Neural cell (in vitro differentiated cells): ENCODE measurements at regions not wholly inside any gene's neighbourhood (a gene's known extent, or its start where the extent isn't known, plus 50 kb on each side); places are given as distances from the start of the nearest gene placed in this dataset.

ENCODE experiments used
- EP300 ChIP-seq: fragments of 450-650 bp; conservative IDR thresholded peaks from 2 replicates; pipeline ENCODE4 v1.6.1; 2014; ENCODE audit warnings: antibody characterized with exemption, mild to moderate bottlenecking, moderate library complexity; ENCODE audit not compliant: poor library complexity, severe bottlenecking
- EZH2 ChIP-seq: fragments of 200-600, 300-800 bp; shearing (Covaris generic), sonication (generic); IDR thresholded peaks from 2 replicates; pipeline ENCODE4 v1.6.1; 2014; ENCODE audit warnings: antibody characterized with exemption, low read length, borderline replicate concordance, mild to moderate bottlenecking; ENCODE audit not compliant: insufficient read depth, poor library complexity, severe bottlenecking
- POLR2AphosphoS5 ChIP-seq: IDR thresholded peaks from 2 replicates; pipeline ENCODE4 v1.6.1; 2012
- TAF1 ChIP-seq: IDR thresholded peaks from 2 replicates; pipeline ENCODE4 v1.6.1; 2012; ENCODE audit warnings: low read depth
- TF ChIP-seq, protein P1 (sequence below): fragments of 450-650 bp; IDR thresholded peaks from 2 replicates; pipeline ENCODE4 v1.5.1; 2014; ENCODE audit warnings: antibody characterized with exemption, mild to moderate bottlenecking, moderate library complexity; ENCODE audit not compliant: poor library complexity, severe bottlenecking

DNA sequence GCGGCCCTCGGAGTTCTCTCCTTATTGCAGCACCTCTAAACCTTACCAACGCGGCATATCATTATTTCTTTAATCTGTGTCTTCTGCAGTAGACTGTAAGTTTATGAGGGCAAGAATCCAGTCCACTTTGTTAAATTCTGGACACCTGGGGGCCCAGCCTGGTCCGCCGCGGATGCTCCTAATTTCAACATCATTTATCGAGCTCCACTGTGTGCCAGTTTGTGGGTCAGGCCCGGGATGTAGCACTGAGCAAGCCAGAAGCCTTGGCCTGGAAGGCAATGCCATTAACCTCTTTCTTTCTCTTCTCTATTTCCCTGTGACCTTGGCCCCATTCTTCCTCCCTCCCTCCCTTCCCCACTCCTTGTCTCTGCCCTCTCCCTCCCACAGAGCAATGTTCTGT is 70.6 kb upstream of the CACNA1E start:
- TF ChIP-seq, protein P1, sequence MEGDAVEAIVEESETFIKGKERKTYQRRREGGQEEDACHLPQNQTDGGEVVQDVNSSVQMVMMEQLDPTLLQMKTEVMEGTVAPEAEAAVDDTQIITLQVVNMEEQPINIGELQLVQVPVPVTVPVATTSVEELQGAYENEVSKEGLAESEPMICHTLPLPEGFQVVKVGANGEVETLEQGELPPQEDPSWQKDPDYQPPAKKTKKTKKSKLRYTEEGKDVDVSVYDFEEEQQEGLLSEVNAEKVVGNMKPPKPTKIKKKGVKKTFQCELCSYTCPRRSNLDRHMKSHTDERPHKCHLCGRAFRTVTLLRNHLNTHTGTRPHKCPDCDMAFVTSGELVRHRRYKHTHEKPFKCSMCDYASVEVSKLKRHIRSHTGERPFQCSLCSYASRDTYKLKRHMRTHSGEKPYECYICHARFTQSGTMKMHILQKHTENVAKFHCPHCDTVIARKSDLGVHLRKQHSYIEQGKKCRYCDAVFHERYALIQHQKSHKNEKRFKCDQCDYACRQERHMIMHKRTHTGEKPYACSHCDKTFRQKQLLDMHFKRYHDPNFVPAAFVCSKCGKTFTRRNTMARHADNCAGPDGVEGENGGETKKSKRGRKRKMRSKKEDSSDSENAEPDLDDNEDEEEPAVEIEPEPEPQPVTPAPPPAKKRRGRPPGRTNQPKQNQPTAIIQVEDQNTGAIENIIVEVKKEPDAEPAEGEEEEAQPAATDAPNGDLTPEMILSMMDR: no peak
- no peak for TF ChIP-seq EP300
- TF ChIP-seq POLR2AphosphoS5: no peak
- no peak for TF ChIP-seq TAF1
- TF ChIP-seq EZH2: no peak
